Endothelial cell (in vitro differentiated cells): ENCODE measurements at regions not wholly inside any gene's neighbourhood (a gene's known extent, or its start where the extent isn't known, plus 50 kb on each side); places are given as distances from the start of the nearest gene placed in this dataset.

Source experiments
- DNase-seq: peaks from one replicate; pipeline ENCODE4 v3.0.0; 2021; ENCODE audit warnings: low spot score
- H3K27ac Mint-ChIP-seq: one replicate; pipeline ENCODE4 v1.8.0; 2021; ENCODE audit warnings: mixed read lengths, inconsistent platforms; ENCODE audit not compliant: unreplicated experiment
- H3K27me3 Mint-ChIP-seq: one replicate; pipeline ENCODE4 v1.8.0; 2021; ENCODE audit warnings: mild to moderate bottlenecking, moderate library complexity, mixed read lengths, inconsistent platforms; ENCODE audit not compliant: unreplicated experiment
- H3K36me3 Mint-ChIP-seq: one replicate; pipeline ENCODE4 v1.8.0; 2021; ENCODE audit warnings: mild to moderate bottlenecking, low read depth, mixed read lengths, inconsistent platforms; ENCODE audit not compliant: unreplicated experiment
- H3K4me1 Mint-ChIP-seq: one replicate; pipeline ENCODE4 v1.8.0; 2021; ENCODE audit warnings: mild to moderate bottlenecking, mixed read lengths, inconsistent platforms; ENCODE audit not compliant: unreplicated experiment
- H3K4me3 Mint-ChIP-seq: one replicate; pipeline ENCODE4 v1.8.0; 2021; ENCODE audit warnings: mild to moderate bottlenecking, mixed read lengths, inconsistent platforms; ENCODE audit not compliant: unreplicated experiment
- H3K9me3 Mint-ChIP-seq: one replicate; pipeline ENCODE4 v1.8.0; 2021; ENCODE audit warnings: mixed read lengths, inconsistent platforms; ENCODE audit not compliant: unreplicated experiment
- CTCF ChIP-seq: fragments of 200-600 bp; sonication (generic); IDR thresholded peaks from one replicate; pipeline ENCODE4 v1.5.0; 2021; ENCODE audit warnings: antibody characterized with exemption; ENCODE audit not compliant: unreplicated experiment

GRCh38 chr15:61449186-61449702 lies 220.1 kb upstream of the RORA start:
- no peaks in the 10 kb centered on the region for H3K27me3 Mint-ChIP-seq
- no peak for TF ChIP-seq CTCF
- H3K27ac Mint-ChIP-seq = no peak overlapping the region
- no peaks in the 10 kb centered on the region for H3K36me3 Mint-ChIP-seq
- peaks cover 7% of the 10 kb centered on the region for H3K4me1 Mint-ChIP-seq
- no peaks in the 10 kb centered on the region for H3K9me3 Mint-ChIP-seq
- no peak overlapping the region for H3K4me3 Mint-ChIP-seq
- DNase-seq = no peak

DNA sequence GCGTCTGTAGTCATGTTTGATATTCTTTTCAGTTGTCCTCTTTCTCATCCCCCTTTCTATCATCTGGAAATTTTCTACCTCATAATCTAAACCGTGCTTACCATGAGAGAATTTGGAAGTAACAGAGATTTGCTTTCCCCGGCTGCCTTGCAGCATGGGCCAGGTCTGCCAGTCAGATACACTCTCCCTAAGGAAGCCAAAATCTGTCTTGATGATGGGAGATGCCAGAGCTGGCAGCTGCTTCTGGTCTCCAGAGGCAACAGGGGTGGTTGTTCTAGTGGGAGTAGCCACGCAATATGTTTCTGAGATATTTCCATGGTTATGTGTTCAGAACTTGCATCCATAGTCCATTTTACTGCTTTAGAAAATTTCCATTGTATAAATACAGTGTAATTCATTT lies 218.9 kb upstream of the RORA start:
- Mint-ChIP-seq H3K9me3 (no peaks in the 10 kb centered on the region), H3K4me1 (peaks cover 7% of the 10 kb centered on the region), H3K27me3 (no peaks in the 10 kb centered on the region), H3K27ac (no peak overlapping the region), H3K4me3 (no peak overlapping the region), H3K36me3 (no peaks in the 10 kb centered on the region)
- no peak for TF ChIP-seq CTCF
- DNase-seq = no peak

DNA sequence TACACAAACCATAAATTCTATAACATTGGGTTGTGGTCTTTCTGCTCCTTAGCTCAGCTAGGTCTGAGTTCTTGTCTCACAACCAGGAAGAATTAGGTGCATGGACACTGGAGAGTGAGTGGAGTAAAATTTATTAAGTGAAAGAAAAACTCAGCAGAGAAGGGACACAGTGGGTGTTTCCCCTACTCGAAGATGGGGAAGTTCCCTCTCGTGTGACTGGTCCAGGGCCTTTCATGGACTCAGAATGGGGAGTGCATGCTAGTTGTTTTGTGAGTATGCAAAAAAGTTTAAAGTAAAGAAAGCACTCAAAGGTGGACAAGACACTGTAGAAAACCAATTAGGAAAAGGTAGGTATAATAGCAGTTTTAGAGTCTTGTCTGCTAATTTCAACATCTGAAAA lies 215.5 kb upstream of the RORA start:
- no peak overlapping the region for H3K27ac Mint-ChIP-seq
- no peaks in the 10 kb centered on the region for H3K9me3 Mint-ChIP-seq
- H3K4me3 Mint-ChIP-seq = no peak overlapping the region
- peaks cover 7% of the 10 kb centered on the region for H3K4me1 Mint-ChIP-seq
- TF ChIP-seq CTCF = no peak
- H3K27me3 Mint-ChIP-seq = no peaks in the 10 kb centered on the region
- no peak for DNase-seq
- H3K36me3 Mint-ChIP-seq = no peaks in the 10 kb centered on the region

GRCh38 chr15:61442821-61443220 lies 213.7 kb upstream of the RORA start:
- no peaks in the 10 kb centered on the region for H3K4me1 Mint-ChIP-seq

DNA sequence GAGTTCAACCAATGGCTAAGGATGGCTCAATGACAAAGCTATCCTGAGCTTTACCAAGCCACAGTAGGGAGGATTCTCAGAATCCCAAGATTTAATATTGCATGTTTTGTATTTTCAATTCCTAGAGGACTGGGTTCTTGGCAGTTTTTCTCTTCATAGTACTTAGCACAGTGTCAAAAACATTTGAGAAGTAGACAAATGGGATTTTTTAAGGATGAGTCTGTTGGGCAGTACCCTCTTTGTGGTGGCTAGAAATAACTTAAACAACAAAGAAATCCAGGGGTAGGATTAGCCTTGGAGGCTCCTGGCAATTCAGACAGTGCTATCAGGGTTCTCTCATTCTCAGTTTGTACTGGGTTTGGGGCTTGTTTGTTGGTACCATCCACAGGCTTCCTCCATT lies 212.8 kb upstream of the RORA start:
- H3K27ac Mint-ChIP-seq = no peak overlapping the region
- no peaks in the 10 kb centered on the region for H3K27me3 Mint-ChIP-seq
- TF ChIP-seq CTCF = no peak
- no peaks in the 10 kb centered on the region for H3K36me3 Mint-ChIP-seq
- no peaks in the 10 kb centered on the region for H3K4me1 Mint-ChIP-seq
- DNase-seq = no peak
- H3K4me3 Mint-ChIP-seq = no peak overlapping the region
- H3K9me3 Mint-ChIP-seq = no peaks in the 10 kb centered on the region

More at GRCh38 chr15:61442821-61443220, 213.7 kb upstream of the RORA start:
- no peak for DNase-seq
- Mint-ChIP-seq H3K9me3 (no peaks in the 10 kb centered on the region), H3K27me3 (no peaks in the 10 kb centered on the region), H3K36me3 (no peaks in the 10 kb centered on the region), H3K4me3 (no peak overlapping the region), H3K27ac (no peak overlapping the region)
- no peak for TF ChIP-seq CTCF
